H9 (cell line): ENCODE measurements at regions not wholly inside any gene's neighbourhood (a gene's known extent, or its start where the extent isn't known, plus 50 kb on each side); places are given as distances from the start of the nearest gene placed in this dataset.

Source experiments
- DNase-seq: peaks from one replicate; pipeline ENCODE4 v3.0.0-alpha.2; 2017
- H2AFZ ChIP-seq: one replicate; pipeline ENCODE4 v1.6.1; 2013; ENCODE audit warnings: mild to moderate bottlenecking, low read length, control low read depth, moderate library complexity
- H2AK5ac ChIP-seq: 2 replicates; pipeline ENCODE4 v1.6.1; 2013; ENCODE audit warnings: low read length, control low read depth, mixed read lengths; ENCODE audit not compliant: insufficient read length
- H2BK120ac ChIP-seq: one replicate; pipeline ENCODE4 v1.6.1; 2013; ENCODE audit warnings: low read depth, mild to moderate bottlenecking, low read length, control low read depth, inconsistent platforms; ENCODE audit not compliant: poor library complexity, severe bottlenecking
- H2BK12ac ChIP-seq: 2 replicates; pipeline ENCODE4 v1.6.1; 2013; ENCODE audit warnings: low read length, control low read depth, mixed read lengths, low read depth; ENCODE audit not compliant: insufficient read length
- H2BK15ac ChIP-seq: 2 replicates; pipeline ENCODE4 v1.6.1; 2013; ENCODE audit warnings: low read depth, low read length, control low read depth
- H2BK20ac ChIP-seq: one replicate; pipeline ENCODE4 v1.6.1; 2013; ENCODE audit warnings: low read depth, mild to moderate bottlenecking, low read length, control low read depth, inconsistent platforms; ENCODE audit not compliant: poor library complexity, severe bottlenecking
- H2BK5ac ChIP-seq: 2 replicates; pipeline ENCODE4 v1.6.1; 2013; ENCODE audit warnings: low read length, control low read depth, mixed read lengths; ENCODE audit not compliant: insufficient read length
- H3K14ac ChIP-seq: 2 replicates; pipeline ENCODE4 v1.6.1; 2013; ENCODE audit warnings: low read length, control low read depth; ENCODE audit not compliant: insufficient read depth
- H3K18ac ChIP-seq: 2 replicates; pipeline ENCODE4 v1.6.1; 2013; ENCODE audit warnings: low read depth, mild to moderate bottlenecking, mixed read lengths, low read length, control low read depth; ENCODE audit not compliant: insufficient read length
- H3K23ac ChIP-seq: 2 replicates; pipeline ENCODE4 v1.6.1; 2013; ENCODE audit warnings: low read length, control low read depth, mixed read lengths, low read depth; ENCODE audit not compliant: insufficient read length
- H3K23me2 ChIP-seq: 2 replicates; pipeline ENCODE4 v1.6.1; 2013; ENCODE audit warnings: low read depth, mild to moderate bottlenecking, mixed read lengths, low read length, control low read depth; ENCODE audit not compliant: insufficient read length, poor library complexity, severe bottlenecking
- H3K27ac ChIP-seq: 2 replicates; pipeline ENCODE4 v1.5.1; 2013; ENCODE audit warnings: low read length, control low read depth, mixed read lengths, low read depth; ENCODE audit not compliant: insufficient read length
- H3K27me3 ChIP-seq: 2 replicates; pipeline ENCODE4 v1.6.1; 2013; ENCODE audit warnings: low read length, control low read depth, inconsistent platforms; ENCODE audit not compliant: insufficient read depth
- H3K4ac ChIP-seq: 2 replicates; pipeline ENCODE4 v1.6.1; 2013; ENCODE audit warnings: low read depth, mild to moderate bottlenecking, control low read depth, inconsistent platforms, low read length, moderate library complexity
- H3K4me1 ChIP-seq: 2 replicates; pipeline ENCODE4 v1.6.1; 2013; ENCODE audit warnings: low read length, control low read depth, inconsistent platforms; ENCODE audit not compliant: insufficient read depth
- H3K4me2 ChIP-seq: 2 replicates; pipeline ENCODE4 v1.6.1; 2013; ENCODE audit warnings: low read length, control low read depth, mixed read lengths; ENCODE audit not compliant: insufficient read length, insufficient read depth
- H3K56ac ChIP-seq: 2 replicates; pipeline ENCODE4 v1.6.1; 2013; ENCODE audit warnings: low read depth, mild to moderate bottlenecking, mixed read lengths, low read length, control low read depth; ENCODE audit not compliant: insufficient read length
- H3K79me1 ChIP-seq: 2 replicates; pipeline ENCODE4 v1.6.1; 2013; ENCODE audit warnings: low read depth, mild to moderate bottlenecking, moderate library complexity, low read length, control low read depth, inconsistent platforms; ENCODE audit not compliant: insufficient read depth, poor library complexity, severe bottlenecking
- H3K79me2 ChIP-seq: 2 replicates; pipeline ENCODE4 v1.6.1; 2013; ENCODE audit warnings: low read length, control low read depth, inconsistent platforms; ENCODE audit not compliant: insufficient read depth
- H3K9ac ChIP-seq: 2 replicates; pipeline ENCODE4 v1.6.1; 2013; ENCODE audit warnings: low read length, control low read depth, mixed read lengths; ENCODE audit not compliant: insufficient read length; ENCODE audit errors: extremely low read depth
- H3K9me3 ChIP-seq: one replicate; pipeline ENCODE4 v1.6.1; 2013; ENCODE audit warnings: low read depth, low read length, inconsistent platforms; ENCODE audit not compliant: control insufficient read depth
- H3T11ph ChIP-seq: one replicate; pipeline ENCODE4 v1.6.1; 2013; ENCODE audit warnings: mild to moderate bottlenecking, low read length, control low read depth, inconsistent platforms
- H4K20me1 ChIP-seq: one replicate; pipeline ENCODE4 v1.6.1; 2013; ENCODE audit not compliant: control insufficient read depth, insufficient read length, insufficient read depth
- H4K5ac ChIP-seq: 2 replicates; pipeline ENCODE4 v1.6.1; 2013; ENCODE audit warnings: low read depth, mild to moderate bottlenecking, mixed read lengths, low read length, control low read depth; ENCODE audit not compliant: insufficient read length
- H4K8ac ChIP-seq: replicated peaks from 2 replicates; pipeline ENCODE4 v1.6.1; 2013; ENCODE audit warnings: low read length, control low read depth, mixed read lengths, low read depth; ENCODE audit not compliant: insufficient read length
- H4K91ac ChIP-seq: 2 replicates; pipeline ENCODE4 v1.6.1; 2013; ENCODE audit warnings: low read depth, mild to moderate bottlenecking, moderate library complexity, mixed read lengths, low read length, control low read depth; ENCODE audit not compliant: insufficient read length
- H3K27ac Mint-ChIP-seq, 3 experiments: 2 replicates in 2 of 3; 3 replicates in 1 of 3; pipeline ENCODE4 v1.8.0; 2020 to 2021; ENCODE audit warnings: mixed read lengths in 3 of 3, mild to moderate bottlenecking in 1 of 3, moderate library complexity in 1 of 3
- H3K27me3 Mint-ChIP-seq: 2 replicates; pipeline ENCODE4 v1.8.0; 2021; ENCODE audit warnings: low read depth, mild to moderate bottlenecking, moderate library complexity, mixed read lengths
- H3K36me3 Mint-ChIP-seq, 3 experiments: 2 replicates in 2 of 3; 3 replicates in 1 of 3; pipeline ENCODE4 v1.8.0; 2020 to 2021; ENCODE audit warnings: low read depth in 3 of 3, mixed read lengths in 3 of 3; ENCODE audit not compliant: insufficient read depth in 1 of 3
- H3K4me1 Mint-ChIP-seq, 2 experiments: 2 replicates each; pipeline ENCODE4 v1.8.0; 2020; ENCODE audit warnings: mixed read lengths in 2 of 2
- H3K4me3 Mint-ChIP-seq, 2 experiments: 2 replicates in 1 of 2; 3 replicates in 1 of 2; pipeline ENCODE4 v1.8.0; 2020 to 2021; ENCODE audit warnings: mild to moderate bottlenecking in 2 of 2, mixed read lengths in 2 of 2, moderate library complexity in 1 of 2
- H3K9me3 Mint-ChIP-seq, 2 experiments: 2 replicates in 1 of 2; 3 replicates in 1 of 2; pipeline ENCODE4 v1.8.0; 2020; ENCODE audit warnings: mild to moderate bottlenecking in 2 of 2, mixed read lengths in 2 of 2, moderate library complexity in 1 of 2
- WGBS: extraction: QIAGEN DNeasy Blood & Tissue Kit; methylation state at CpG from one replicate; pipeline ENCODE4 v1.1.7; 2013; ENCODE audit warnings: missing lambda C conversion rate, low lambda C conversion rate, mixed read lengths; ENCODE audit not compliant: insufficient read length; ENCODE audit errors: extremely low coverage; 5-methylcytosine and 5-hydroxymethylcytosine counted together
- TF ChIP-seq, protein P1 (sequence below): fragments of 200-600 bp; sonication (generic); conservative IDR thresholded peaks from 3 replicates; pipeline ENCODE4 v1.8.0; 2021; ENCODE audit warnings: antibody characterized with exemption, mild to moderate bottlenecking

DNA sequence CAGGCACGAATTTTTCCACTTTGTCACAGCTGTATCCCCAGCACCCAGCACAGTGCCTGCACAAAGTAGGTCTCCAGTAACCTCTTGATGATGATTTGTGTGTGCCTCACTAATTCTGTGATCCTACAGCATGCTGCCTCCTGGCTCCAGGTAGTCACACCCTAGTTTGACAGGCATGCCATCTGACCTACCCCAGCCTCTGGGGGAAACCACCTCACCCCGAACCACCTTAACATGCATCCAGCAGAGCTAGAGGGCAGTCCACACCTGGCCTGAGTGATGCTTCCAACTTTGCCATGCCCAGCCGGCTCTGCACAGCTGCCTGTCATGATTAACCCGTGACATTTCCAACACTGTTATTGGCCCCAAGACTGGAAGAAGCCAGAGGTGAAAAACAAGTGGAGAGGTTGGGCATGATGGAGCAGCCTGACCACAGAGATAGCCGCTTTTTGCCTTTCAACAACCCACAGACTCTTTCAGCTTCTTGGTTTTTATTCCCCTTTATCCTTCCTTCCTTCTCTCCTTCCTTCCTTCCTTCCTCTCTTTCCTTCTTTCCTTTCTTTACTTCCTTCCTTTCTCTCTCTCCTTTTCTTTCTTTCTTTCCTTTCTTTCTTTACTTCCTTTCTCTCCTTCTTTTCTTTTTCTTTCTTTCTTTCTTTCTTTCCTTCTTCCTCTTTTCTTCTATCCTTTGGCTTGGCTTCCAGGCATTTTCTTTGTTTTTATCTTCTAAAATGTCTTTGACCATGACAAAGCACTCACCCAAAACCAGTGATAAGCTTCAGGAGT lies 294.4 kb upstream of the SIX2 start:
- no peak overlapping the region for H3T11ph ChIP-seq
- DNase-seq = no peak
- no peak overlapping the region for H2AFZ ChIP-seq
- H3K27ac ChIP-seq = no peak overlapping the region
- no peaks in the 10 kb centered on the region for H3K79me1 ChIP-seq
- no peaks in the 10 kb centered on the region for H3K79me2 ChIP-seq
- H3K56ac ChIP-seq = no peak overlapping the region
- peak overlapping the region; percentile 10; the same call in 1 of the 2 replicates for H3K14ac ChIP-seq
- no peak overlapping the region for H3K9ac ChIP-seq
- H2BK5ac ChIP-seq = no peak overlapping the region
- no peaks in the 10 kb centered on the region; a peak in 1 of 7 replicates for H3K36me3 Mint-ChIP-seq
- H3K9me3 ChIP-seq = no peaks in the 10 kb centered on the region
- H4K8ac ChIP-seq = no peak overlapping the region
- no CpG with 5 or more reads among the region's 5 CpGs for WGBS
- H2AK5ac ChIP-seq = no peak overlapping the region
- H4K91ac ChIP-seq = no peak overlapping the region
- H3K4me1 Mint-ChIP-seq = peaks cover 12 to 13% of the 10 kb centered on the region in 2 experiments
- no peak overlapping the region for H2BK20ac ChIP-seq
- H3K9me3 Mint-ChIP-seq = no peaks in the 10 kb centered on the region
- H3K18ac ChIP-seq = no peak overlapping the region
- no peak overlapping the region for H2BK120ac ChIP-seq
- no peak overlapping the region for H2BK15ac ChIP-seq
- H3K4me1 ChIP-seq = no peaks in the 10 kb centered on the region
- H4K5ac ChIP-seq = no peak overlapping the region
- H3K23me2 ChIP-seq = no peaks in the 10 kb centered on the region
- H4K20me1 ChIP-seq = no peaks in the 10 kb centered on the region
- no peak overlapping the region; a peak in 1 of 7 replicates for H3K27ac Mint-ChIP-seq
- H2BK12ac ChIP-seq = no peak overlapping the region
- TF ChIP-seq, protein P1, sequence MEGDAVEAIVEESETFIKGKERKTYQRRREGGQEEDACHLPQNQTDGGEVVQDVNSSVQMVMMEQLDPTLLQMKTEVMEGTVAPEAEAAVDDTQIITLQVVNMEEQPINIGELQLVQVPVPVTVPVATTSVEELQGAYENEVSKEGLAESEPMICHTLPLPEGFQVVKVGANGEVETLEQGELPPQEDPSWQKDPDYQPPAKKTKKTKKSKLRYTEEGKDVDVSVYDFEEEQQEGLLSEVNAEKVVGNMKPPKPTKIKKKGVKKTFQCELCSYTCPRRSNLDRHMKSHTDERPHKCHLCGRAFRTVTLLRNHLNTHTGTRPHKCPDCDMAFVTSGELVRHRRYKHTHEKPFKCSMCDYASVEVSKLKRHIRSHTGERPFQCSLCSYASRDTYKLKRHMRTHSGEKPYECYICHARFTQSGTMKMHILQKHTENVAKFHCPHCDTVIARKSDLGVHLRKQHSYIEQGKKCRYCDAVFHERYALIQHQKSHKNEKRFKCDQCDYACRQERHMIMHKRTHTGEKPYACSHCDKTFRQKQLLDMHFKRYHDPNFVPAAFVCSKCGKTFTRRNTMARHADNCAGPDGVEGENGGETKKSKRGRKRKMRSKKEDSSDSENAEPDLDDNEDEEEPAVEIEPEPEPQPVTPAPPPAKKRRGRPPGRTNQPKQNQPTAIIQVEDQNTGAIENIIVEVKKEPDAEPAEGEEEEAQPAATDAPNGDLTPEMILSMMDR = no peak
- peaks cover 7% of the 10 kb centered on the region for H3K27me3 Mint-ChIP-seq
- H3K4me3 Mint-ChIP-seq = no peak overlapping the region
- H3K27me3 ChIP-seq = no peaks in the 10 kb centered on the region
- H3K4me2 ChIP-seq = no peak overlapping the region
- no peak overlapping the region for H3K23ac ChIP-seq
- H3K4ac ChIP-seq = no peak overlapping the region
